T-helper 22 cell (primary cell): ENCODE measurements at regions not wholly inside any gene's neighbourhood (a gene's known extent, or its start where the extent isn't known, plus 50 kb on each side); places are given as distances from the start of the nearest gene placed in this dataset.
A peak's percentile ranks its signal among the peaks of the same experiment; 100 is the strongest.

Experiments used
- DNase-seq: peaks from one replicate; pipeline ENCODE4 v3.0.0-alpha.2; 2020; ENCODE audit warnings: low read depth

GRCh38 chrX:40182615-40183014 is 84.9 kb upstream of the BCOR start:
- no peak for DNase-seq

DNA sequence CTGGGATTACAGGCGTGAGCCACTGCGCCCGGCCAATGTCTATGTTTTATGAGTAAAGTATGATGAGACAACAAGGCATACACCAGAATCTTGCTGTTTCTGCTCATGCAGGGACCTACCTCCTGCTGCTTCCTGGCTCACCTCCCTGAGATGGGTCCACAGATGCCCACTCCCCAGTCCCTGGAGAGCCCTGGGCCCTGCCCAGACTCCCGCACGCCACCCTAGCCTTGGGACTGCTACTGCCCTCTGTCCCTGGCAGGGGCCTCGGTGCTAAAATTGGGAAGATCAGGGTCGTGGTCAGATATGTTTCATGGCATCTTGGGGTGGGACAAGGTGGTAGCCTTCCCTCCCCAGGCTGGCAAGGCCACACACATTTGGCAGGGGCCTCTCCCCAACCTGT is 84.3 kb upstream of the BCOR start:
- no peak for DNase-seq

- no peak for DNase-seq
These were observed 81.5 kb upstream of the BCOR start for GRCh38 chrX:40179283-40179682.

DNA sequence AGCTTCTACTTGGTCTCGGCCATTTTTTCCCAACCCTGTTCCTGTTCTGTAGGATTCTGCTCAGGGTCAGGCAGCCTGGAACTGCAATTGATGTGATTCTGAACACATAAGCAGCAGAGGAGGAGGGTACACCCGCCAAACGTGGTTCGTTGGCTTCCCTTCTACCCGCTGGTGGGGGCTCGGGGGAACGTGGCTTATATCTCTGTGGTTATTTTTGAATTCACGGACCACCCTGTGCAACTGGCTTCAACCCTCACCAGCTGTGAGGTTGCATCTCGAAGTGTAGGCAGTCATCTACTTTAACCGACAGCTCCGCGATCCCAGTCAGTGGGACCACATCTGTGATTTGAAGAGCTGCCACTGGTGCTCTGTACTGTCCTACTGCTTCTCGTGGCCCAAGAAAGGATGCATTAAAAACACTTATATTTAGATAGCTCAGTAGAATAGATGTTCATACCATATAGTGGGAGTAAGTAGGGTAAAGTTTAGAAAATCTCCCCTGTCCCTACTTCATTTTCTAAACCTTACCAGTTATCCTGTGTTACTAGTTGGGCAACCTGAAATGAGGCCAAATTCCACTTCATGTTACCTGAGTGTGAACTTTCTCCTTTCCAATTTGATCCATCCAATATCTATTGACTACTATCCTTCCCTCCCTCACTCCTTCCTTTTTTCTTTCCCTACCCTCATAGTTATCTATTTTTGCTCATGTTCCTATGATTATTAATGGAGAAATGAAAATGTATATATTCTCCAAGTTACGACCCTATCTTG is 80.4 kb upstream of the BCOR start:
- no peak for DNase-seq

DNA sequence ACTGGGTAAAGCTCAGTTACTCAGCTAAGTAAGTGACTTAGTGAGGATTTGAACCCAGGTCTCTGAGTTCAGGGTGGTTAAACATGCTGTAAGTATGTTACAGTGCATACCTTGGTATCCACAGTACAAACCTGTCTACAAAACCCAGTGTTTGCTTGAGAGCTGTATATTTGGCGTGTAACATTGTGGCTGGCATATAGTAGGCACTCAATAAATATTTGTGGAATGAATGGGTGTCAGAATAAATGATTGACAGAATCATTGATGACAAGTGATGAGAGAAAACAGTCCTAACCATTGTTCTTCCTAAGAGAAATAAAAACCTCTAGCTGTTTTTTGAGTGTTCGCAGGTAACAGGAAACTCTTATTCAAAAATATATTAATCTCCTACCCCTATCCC is 79.7 kb upstream of the BCOR start:
- no peak for DNase-seq

GRCh38 chrX:40177117-40177430 is 79.3 kb upstream of the BCOR start:
- DNase-seq, result peak; percentile 32

GRCh38 chrX:40176351-40177116 is 78.8 kb upstream of the BCOR start:
- peak; percentile 65 for DNase-seq

DNA sequence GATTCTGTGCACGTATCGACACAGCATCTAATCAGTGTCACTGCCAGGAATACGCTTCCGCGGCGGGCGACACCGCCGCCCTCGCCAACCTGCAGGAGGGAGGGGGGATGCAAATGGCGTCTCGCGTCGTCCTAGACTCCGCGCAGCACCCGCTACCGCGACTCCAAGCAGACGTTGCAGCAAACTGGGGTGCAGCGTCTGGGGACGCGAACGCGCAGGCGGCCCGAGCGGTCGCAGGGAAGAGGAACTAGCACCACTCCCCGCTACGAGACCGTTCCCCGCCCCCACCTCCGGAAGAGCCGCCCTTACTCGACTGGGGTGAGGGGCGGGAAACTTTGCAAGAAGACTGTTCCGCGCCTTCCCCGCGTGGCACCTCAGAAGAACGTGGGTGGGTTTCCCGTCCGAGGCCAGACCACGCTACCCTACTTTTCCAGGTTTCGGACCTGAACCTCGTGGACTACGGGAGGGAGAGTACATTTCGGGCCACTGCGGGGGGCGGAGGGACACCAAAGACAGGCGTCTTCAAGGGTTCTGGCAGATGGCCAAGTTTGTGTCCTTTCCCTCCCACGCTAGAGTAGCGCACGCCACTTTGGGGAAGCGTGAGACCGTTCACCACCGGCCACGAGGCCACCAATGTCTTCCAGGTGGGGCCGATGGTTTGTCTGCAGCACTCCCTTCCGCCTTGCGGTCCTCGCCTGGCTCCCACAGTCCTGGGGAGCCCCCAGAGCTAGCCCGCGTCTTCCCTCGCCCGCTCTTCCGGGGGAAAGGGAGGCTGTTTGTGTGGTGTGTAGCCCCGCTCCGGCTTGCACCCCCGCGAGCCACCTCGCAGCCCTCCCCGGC is 78.0 kb upstream of the BCOR start:
- peak; percentile 57 for DNase-seq

- no peak for DNase-seq
These were observed 77.2 kb upstream of the BCOR start for GRCh38 chrX:40174854-40175510.

- DNase-seq, result peak; percentile 43
These were observed 76.5 kb upstream of the BCOR start for GRCh38 chrX:40174001-40174853.

DNA sequence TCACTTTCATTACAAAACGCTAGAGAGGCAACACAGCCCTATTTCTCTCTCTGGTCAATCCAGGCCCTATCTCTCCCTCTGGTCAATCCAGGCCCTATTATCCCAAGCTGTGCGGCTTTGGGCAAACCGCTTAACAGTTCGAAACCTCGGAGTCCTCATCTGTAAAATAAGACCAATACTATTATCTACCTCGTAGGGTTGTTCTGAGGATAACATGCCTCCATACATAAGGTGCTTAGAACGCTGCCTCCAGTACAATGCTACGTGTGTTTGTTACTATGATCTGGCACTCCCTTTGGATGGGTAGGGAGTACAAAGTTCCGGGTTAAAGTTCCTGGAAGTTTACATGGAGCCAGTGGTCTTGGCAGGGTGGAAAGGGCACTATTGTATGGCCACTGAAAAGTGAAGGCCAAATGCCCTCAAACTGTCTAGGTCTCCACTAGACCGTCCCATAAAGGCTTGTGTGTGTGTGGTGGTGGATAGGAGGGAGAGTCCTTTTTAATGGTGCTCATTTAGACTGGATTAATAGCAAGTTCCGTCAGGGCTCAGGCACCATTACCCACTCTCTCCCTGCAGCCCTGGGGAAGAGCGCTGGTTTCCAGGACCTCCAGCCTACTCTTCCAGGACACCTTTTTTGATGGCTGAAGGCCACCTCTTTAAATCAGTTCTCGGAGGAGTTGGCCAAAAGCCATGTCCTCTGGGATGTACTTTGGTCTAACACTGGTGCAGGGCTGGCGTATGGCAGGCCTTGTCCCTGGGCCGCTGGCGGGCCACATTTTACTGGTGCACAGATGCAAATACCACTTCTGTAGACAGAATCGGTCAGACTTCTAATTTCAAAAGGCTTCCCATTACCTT is 75.6 kb upstream of the BCOR start:
- DNase-seq, result no peak

GRCh38 chrX:40172401-40173142 is 74.8 kb upstream of the BCOR start:
- no peak for DNase-seq

GRCh38 chrX:40171513-40172400 is 74.0 kb upstream of the BCOR start:
- DNase-seq, result no peak

DNA sequence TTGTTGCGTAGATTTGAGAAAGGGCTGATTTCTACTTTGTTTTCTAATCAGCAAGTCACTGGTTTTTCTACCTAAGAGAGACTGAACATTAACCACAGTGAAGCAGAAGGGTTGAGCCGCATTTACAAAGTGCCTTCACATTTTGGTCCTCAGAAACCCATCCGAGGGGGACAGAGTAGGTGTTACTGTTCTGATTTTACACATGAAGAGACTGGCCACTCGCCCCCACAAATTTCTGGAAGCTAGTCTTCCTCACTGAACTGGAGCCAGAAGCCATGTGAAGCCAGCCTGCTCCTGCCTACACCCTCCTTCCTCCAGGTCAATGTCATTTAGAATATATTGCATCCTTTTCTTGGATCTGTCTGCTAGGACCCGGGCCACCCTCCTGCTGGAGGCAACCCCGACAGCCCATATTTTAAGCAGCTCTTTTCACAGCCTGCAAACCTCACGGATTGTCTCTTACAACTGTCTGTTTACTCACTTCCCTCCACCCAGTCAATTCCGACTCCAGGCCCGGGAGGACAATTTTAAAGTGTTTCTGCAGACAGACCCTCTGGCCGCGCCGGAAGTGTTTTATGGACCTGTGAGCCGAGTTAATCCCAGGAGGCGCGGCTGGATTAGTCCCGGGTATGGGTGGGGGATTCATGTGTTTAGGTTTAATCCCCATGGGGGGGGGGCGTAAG is 73.2 kb upstream of the BCOR start:
- DNase-seq, result no peak

DNA sequence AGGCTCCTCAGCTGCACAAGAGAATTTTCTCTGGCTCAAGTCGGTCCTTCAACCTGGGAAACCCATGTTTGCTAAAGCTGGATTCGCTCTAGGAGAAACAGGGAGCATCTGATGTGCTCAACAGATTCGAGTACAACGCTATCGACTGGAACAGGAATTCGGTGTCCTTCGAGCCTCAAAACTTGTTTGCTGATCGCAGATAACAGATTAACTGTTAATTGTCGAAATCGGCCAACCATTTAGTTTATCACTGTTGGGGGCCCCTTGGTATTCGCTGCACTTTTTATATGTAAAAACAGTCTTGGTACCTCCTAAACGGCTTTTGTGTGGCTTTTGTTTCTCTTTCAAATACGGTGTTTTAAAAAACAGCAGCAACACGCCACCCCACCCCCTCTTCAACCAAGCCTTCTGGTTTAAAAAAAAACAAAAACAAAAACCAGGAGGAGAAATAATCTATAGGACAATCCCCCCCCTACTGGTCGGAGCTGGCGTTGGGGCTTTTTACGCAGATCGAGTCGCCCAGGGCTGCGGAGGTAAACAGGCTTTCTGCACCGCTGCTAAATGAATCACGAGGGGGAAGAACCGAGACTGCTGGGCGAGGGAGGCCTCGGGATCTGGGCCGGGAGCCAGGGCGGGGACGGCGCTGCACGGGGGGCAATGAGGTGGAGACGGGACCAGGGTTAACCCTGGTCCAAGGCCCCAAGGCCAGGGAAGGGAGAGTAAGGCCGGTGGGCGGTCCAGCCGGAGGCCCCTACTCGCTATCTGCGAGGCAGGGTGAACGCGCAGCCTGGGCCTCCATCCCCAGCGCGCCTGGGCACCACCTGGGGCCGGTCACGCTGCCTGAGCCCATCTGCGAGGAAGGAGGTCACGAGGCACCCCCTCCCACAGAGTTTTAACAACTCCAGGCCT is 71.7 kb upstream of the BCOR start:
- peak; percentile 68 for DNase-seq

DNA sequence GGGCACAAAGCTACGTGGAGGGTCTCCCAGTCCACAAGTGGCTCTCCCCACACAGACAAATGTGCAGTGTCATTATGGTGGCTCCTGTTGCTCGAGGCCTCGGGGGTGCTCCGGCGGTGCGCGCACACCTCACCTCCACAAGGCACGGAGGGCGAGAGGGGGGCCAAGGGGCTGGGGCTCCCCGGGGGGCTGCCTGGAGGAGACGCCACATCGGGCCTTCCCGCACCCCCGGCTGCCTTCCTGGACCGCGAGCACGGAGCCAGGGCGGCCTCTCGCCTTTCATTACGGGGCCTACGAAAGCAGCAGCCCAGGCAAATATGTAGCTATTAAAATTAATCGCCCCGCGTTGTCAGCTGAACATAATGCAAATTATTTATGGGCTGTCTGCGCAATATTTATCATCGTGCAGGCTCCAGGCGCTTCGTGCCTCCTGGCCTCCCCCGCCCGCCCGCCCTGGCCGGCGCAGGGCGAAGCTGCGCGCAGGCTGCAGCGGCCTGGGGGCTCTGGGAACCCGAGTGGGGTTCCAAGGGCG is 70.8 kb upstream of the BCOR start:
- DNase-seq, result no peak
